Trophoblast cell (in vitro differentiated cells and primary cell): ENCODE measurements at regions not wholly inside any gene's neighbourhood (a gene's known extent, or its start where the extent isn't known, plus 50 kb on each side); places are given as distances from the start of the nearest gene placed in this dataset.

Source experiments
- DNase-seq, 2 donors: peaks; one replicate each; pipeline ENCODE4 v3.0.0-alpha.2; 2016
- H2AFZ ChIP-seq: 2 replicates; pipeline ENCODE4 v1.6.1; 2013; ENCODE audit warnings: low read length, moderate library complexity, mild to moderate bottlenecking; ENCODE audit not compliant: insufficient read depth, poor library complexity
- H2AK5ac ChIP-seq: 2 replicates; pipeline ENCODE4 v1.6.1; 2013; ENCODE audit warnings: mild to moderate bottlenecking, low read length
- H2BK120ac ChIP-seq: 2 replicates; pipeline ENCODE4 v1.6.1; 2013; ENCODE audit warnings: low read length, mild to moderate bottlenecking, moderate library complexity; ENCODE audit not compliant: insufficient read depth, poor library complexity
- H2BK12ac ChIP-seq: 2 replicates; pipeline ENCODE4 v1.6.1; 2013; ENCODE audit warnings: mild to moderate bottlenecking, low read length, moderate library complexity
- H2BK5ac ChIP-seq: 2 replicates; pipeline ENCODE4 v1.6.1; 2013; ENCODE audit warnings: low read length, low read depth, moderate library complexity, mild to moderate bottlenecking; ENCODE audit not compliant: poor library complexity
- H3K14ac ChIP-seq: 2 replicates; pipeline ENCODE4 v1.6.1; 2013; ENCODE audit warnings: mild to moderate bottlenecking, low read length
- H3K18ac ChIP-seq: 2 replicates; pipeline ENCODE4 v1.6.1; 2013; ENCODE audit warnings: mild to moderate bottlenecking, low read length
- H3K23ac ChIP-seq: 2 replicates; pipeline ENCODE4 v1.6.1; 2013; ENCODE audit warnings: low read length
- H3K27ac ChIP-seq: 2 replicates; pipeline ENCODE4 v1.5.1; 2013; ENCODE audit warnings: low read depth, mild to moderate bottlenecking, inconsistent platforms, low read length, moderate library complexity
- H3K27me3 ChIP-seq: 2 replicates; pipeline ENCODE4 v1.6.1; 2013; ENCODE audit warnings: inconsistent platforms, mild to moderate bottlenecking, low read length, moderate library complexity; ENCODE audit not compliant: insufficient read depth
- H3K36me3 ChIP-seq, 2 experiments: 1 replicate in 1 of 2; 2 replicates in 1 of 2; pipeline ENCODE4 v1.6.1; 2013; ENCODE audit warnings: low read length in 2 of 2, mild to moderate bottlenecking in 2 of 2, moderate library complexity in 1 of 2; ENCODE audit not compliant: insufficient read depth in 2 of 2, control insufficient read depth in 1 of 2
- H3K4ac ChIP-seq: 2 replicates; pipeline ENCODE4 v1.6.1; 2013; ENCODE audit warnings: low read depth, mild to moderate bottlenecking, low read length, moderate library complexity
- H3K4me1 ChIP-seq, 2 experiments: 1 replicate in 1 of 2; 2 replicates in 1 of 2; pipeline ENCODE4 v1.6.1; 2013; ENCODE audit warnings: low read length in 2 of 2, mild to moderate bottlenecking in 2 of 2, moderate library complexity in 1 of 2; ENCODE audit not compliant: insufficient read depth in 2 of 2, control insufficient read depth in 1 of 2
- H3K4me2 ChIP-seq: 2 replicates; pipeline ENCODE4 v1.6.1; 2013; ENCODE audit warnings: inconsistent platforms, mild to moderate bottlenecking, low read length, moderate library complexity
- H3K4me3 ChIP-seq: 2 replicates; pipeline ENCODE4 v1.5.1; 2013; ENCODE audit warnings: mild to moderate bottlenecking, low read depth, low read length, inconsistent platforms
- H3K79me1 ChIP-seq: one replicate; pipeline ENCODE4 v1.6.1; 2013; ENCODE audit warnings: low read length
- H3K79me2 ChIP-seq: 2 replicates; pipeline ENCODE4 v1.6.1; 2013; ENCODE audit warnings: low read length, mild to moderate bottlenecking; ENCODE audit not compliant: control insufficient read depth, insufficient read depth, poor library complexity
- H3K9ac ChIP-seq: 2 replicates; pipeline ENCODE4 v1.6.1; 2013; ENCODE audit warnings: mild to moderate bottlenecking, low read length
- H3K9me3 ChIP-seq: 2 replicates; pipeline ENCODE4 v1.6.1; 2013; ENCODE audit warnings: low read depth, mild to moderate bottlenecking, control low read depth, inconsistent platforms, low read length; ENCODE audit not compliant: insufficient read depth
- H4K12ac ChIP-seq: 2 replicates; pipeline ENCODE4 v1.6.1; 2013; ENCODE audit warnings: low read depth, mild to moderate bottlenecking, low read length, moderate library complexity
- H4K8ac ChIP-seq: 2 replicates; pipeline ENCODE4 v1.6.1; 2013; ENCODE audit warnings: low read depth, mild to moderate bottlenecking, low read length, moderate library complexity
- H4K91ac ChIP-seq: one replicate; pipeline ENCODE4 v1.6.1; 2013; ENCODE audit warnings: low read depth, mild to moderate bottlenecking, low read length, moderate library complexity
- WGBS: extraction: QIAGEN DNeasy Blood & Tissue Kit; methylation state at CpG from one replicate; pipeline ENCODE4 v1.1.7; 2013; ENCODE audit warnings: missing lambda C conversion rate; ENCODE audit not compliant: insufficient read length, insufficient coverage; ENCODE audit errors: extremely low coverage; 5-methylcytosine and 5-hydroxymethylcytosine counted together

- no CpG with 5 or more reads among the region's 2 CpGs for WGBS
- H3K4ac ChIP-seq, result no peak overlapping the region
- H2AFZ ChIP-seq, result no peak overlapping the region
- no peak overlapping the region for H4K91ac ChIP-seq
- H3K23ac ChIP-seq, result no peak overlapping the region
- H3K4me1 ChIP-seq, result no peaks in the 10 kb centered on the region
- H3K14ac ChIP-seq, result no peak overlapping the region
- no peaks in the 10 kb centered on the region for H3K36me3 ChIP-seq
- H3K9me3 ChIP-seq, result no peaks in the 10 kb centered on the region
- no peak overlapping the region for H3K4me3 ChIP-seq
- no peaks in the 10 kb centered on the region for H3K79me2 ChIP-seq
- H4K12ac ChIP-seq, result no peak overlapping the region
- H3K4me2 ChIP-seq, result no peak overlapping the region
- no peak overlapping the region for H2AK5ac ChIP-seq
- no peak overlapping the region for H4K8ac ChIP-seq
- DNase-seq, result no peak
- H3K18ac ChIP-seq, result no peak overlapping the region
- H2BK12ac ChIP-seq, result no peak overlapping the region
- no peak overlapping the region for H3K27ac ChIP-seq
- H3K79me1 ChIP-seq, result no peaks in the 10 kb centered on the region
- no peak overlapping the region for H3K9ac ChIP-seq
- no peak overlapping the region for H2BK5ac ChIP-seq
- no peak overlapping the region for H2BK120ac ChIP-seq
- no peaks in the 10 kb centered on the region for H3K27me3 ChIP-seq
Observed at GRCh38 chr17:54718286-54718685, 182.4 kb upstream of the TOM1L1 start.

- no peaks in the 10 kb centered on the region for H3K79me1 ChIP-seq
- no peak overlapping the region for H3K18ac ChIP-seq
- no peak for DNase-seq
- no peak overlapping the region for H2AK5ac ChIP-seq
- H3K9ac ChIP-seq, result no peak overlapping the region
- H2BK5ac ChIP-seq, result no peak overlapping the region
- no peak overlapping the region for H4K91ac ChIP-seq
- H2BK12ac ChIP-seq, result no peak overlapping the region
- H2AFZ ChIP-seq, result no peak overlapping the region
- H3K14ac ChIP-seq, result no peak overlapping the region
- H3K4me1 ChIP-seq, result no peaks in the 10 kb centered on the region
- no peaks in the 10 kb centered on the region for H3K36me3 ChIP-seq
- H3K4me2 ChIP-seq, result no peak overlapping the region
- H2BK120ac ChIP-seq, result no peak overlapping the region
- no peak overlapping the region for H3K27ac ChIP-seq
- H4K8ac ChIP-seq, result no peak overlapping the region
- H3K9me3 ChIP-seq, result peaks cover 3% of the 10 kb centered on the region
- no peak overlapping the region for H4K12ac ChIP-seq
- no peak overlapping the region for H3K4ac ChIP-seq
- H3K4me3 ChIP-seq, result no peak overlapping the region
- H3K23ac ChIP-seq, result no peak overlapping the region
- no peaks in the 10 kb centered on the region for H3K79me2 ChIP-seq
- H3K27me3 ChIP-seq, result no peaks in the 10 kb centered on the region
Observed at GRCh38 chr17:54727624-54728023, 173.0 kb upstream of the TOM1L1 start.

DNA sequence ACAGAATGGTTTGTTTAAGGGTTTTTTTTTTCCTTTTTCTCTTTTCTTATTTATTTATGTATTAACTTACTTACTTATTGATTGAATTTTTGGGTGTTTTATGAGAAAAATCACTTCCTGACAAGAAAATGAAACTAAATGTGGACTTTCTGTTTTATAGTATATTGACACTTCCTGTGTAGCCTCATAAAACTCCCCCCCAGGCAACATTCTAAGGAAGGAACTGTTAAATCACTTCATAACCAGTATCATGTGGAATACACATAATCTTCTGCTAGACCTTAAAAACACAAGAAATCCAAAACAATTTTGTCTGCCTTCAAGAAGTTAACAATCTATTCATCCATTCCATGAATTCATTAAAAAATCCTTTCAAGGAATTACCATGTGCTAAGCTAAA, 164.1 kb upstream of the TOM1L1 start:
- Histone ChIP-seq H2AFZ (no peak overlapping the region), H3K9me3 (no peaks in the 10 kb centered on the region), H3K18ac (no peak overlapping the region), H2BK12ac (no peak overlapping the region), H3K4me2 (no peak overlapping the region), H3K36me3 (no peaks in the 10 kb centered on the region), H4K12ac (no peak overlapping the region), H3K27ac (no peak overlapping the region), H4K91ac (no peak overlapping the region), H2AK5ac (no peak overlapping the region), H3K14ac (no peak overlapping the region), H3K4me1 (no peaks in the 10 kb centered on the region), H3K23ac (no peak overlapping the region), H3K79me1 (no peaks in the 10 kb centered on the region), H2BK120ac (no peak overlapping the region), H4K8ac (no peak overlapping the region), H2BK5ac (no peak overlapping the region), H3K27me3 (no peaks in the 10 kb centered on the region), H3K9ac (no peak overlapping the region), H3K4ac (no peak overlapping the region), H3K4me3 (no peak overlapping the region), H3K79me2 (no peaks in the 10 kb centered on the region)
- no peak for DNase-seq

DNA sequence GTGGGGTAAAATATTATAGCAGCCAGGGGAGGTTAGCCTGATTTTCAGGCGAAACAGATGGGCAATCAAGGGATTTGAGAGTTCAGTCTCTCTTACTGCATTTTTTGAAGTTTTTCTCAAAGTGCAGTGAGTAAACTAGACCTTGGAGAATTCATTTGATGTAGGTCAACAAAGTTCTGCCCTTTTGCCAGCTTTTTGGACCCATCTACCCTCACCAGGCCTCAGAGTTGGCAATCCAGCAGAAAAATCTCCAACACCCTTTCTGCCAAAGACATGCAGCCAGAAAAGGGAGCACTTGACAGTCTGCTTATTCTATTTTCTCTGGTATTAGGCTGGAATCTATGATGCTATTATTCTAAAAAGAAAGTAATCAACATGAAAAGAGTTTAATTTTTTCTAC, 162.2 kb upstream of the TOM1L1 start:
- Histone ChIP-seq H3K27me3 (no peaks in the 10 kb centered on the region), H3K14ac (no peak overlapping the region), H3K18ac (no peak overlapping the region), H4K12ac (no peak overlapping the region), H2BK120ac (no peak overlapping the region), H2BK12ac (no peak overlapping the region), H3K79me2 (no peaks in the 10 kb centered on the region), H4K91ac (no peak overlapping the region), H3K36me3 (no peaks in the 10 kb centered on the region), H3K23ac (no peak overlapping the region), H3K79me1 (no peaks in the 10 kb centered on the region), H2BK5ac (no peak overlapping the region), H3K4me2 (no peak overlapping the region), H4K8ac (no peak overlapping the region), H3K27ac (no peak overlapping the region), H3K9ac (no peak overlapping the region), H3K9me3 (no peaks in the 10 kb centered on the region), H2AFZ (no peak overlapping the region), H2AK5ac (no peak overlapping the region), H3K4me3 (no peak overlapping the region), H3K4ac (no peak overlapping the region), H3K4me1 (no peaks in the 10 kb centered on the region)
- no peak for DNase-seq
- no CpG with 5 or more reads among the region's 1 CpG for WGBS

- no peaks in the 10 kb centered on the region for H3K79me1 ChIP-seq
- no peak overlapping the region for H3K9ac ChIP-seq
- no peak for DNase-seq
- H2BK12ac ChIP-seq, result no peak overlapping the region
- no peaks in the 10 kb centered on the region for H3K36me3 ChIP-seq
- no peak overlapping the region for H4K8ac ChIP-seq
- H4K91ac ChIP-seq, result no peak overlapping the region
- no peak overlapping the region for H3K27ac ChIP-seq
- H3K79me2 ChIP-seq, result no peaks in the 10 kb centered on the region
- H3K4me2 ChIP-seq, result no peak overlapping the region
- H2BK5ac ChIP-seq, result no peak overlapping the region
- no peak overlapping the region for H2BK120ac ChIP-seq
- WGBS, result no CpG with 5 or more reads among the region's 1 CpG
- no peak overlapping the region for H3K4me3 ChIP-seq
- no peaks in the 10 kb centered on the region for H3K9me3 ChIP-seq
- no peak overlapping the region for H2AFZ ChIP-seq
- H3K4me1 ChIP-seq, result peaks cover 0 to 2% of the 10 kb centered on the region in 2 experiments
- H4K12ac ChIP-seq, result no peak overlapping the region
- H3K23ac ChIP-seq, result no peak overlapping the region
- no peaks in the 10 kb centered on the region for H3K27me3 ChIP-seq
- H3K4ac ChIP-seq, result no peak overlapping the region
- no peak overlapping the region for H3K14ac ChIP-seq
- no peak overlapping the region for H2AK5ac ChIP-seq
- no peak overlapping the region for H3K18ac ChIP-seq
Observed at GRCh38 chr17:54744750-54745149, 155.9 kb upstream of the TOM1L1 start.
